ENCODE measurements at regions not wholly inside any gene's neighbourhood (a gene's known extent, or its start where the extent isn't known, plus 50 kb on each side); places are given as distances from the start of the nearest gene placed in this dataset.
"Not testable (repeated sequence)": the region's sequence is repeated elsewhere in the genome, so short reads cannot be mapped to it uniquely, and the experiment has no call there.

DNA sequence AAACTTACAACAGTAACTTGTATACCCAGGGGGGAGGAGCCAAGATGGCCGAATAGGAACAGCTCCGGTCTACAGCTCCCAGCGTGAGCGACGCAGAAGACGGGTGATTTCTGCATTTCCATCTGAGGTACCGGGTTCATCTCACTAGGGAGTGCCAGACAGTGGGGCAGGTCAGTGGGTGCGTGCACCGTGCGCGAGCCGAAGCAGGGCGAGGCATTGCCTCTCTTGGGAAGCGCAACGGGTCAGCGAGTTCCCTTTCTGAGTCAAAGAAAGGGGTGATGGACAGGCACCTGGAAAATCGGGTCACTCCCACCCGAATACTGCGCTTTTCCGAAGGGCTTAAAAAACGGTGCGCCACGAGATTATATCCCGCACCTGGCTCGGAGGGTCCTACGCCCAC, 278.8 kb downstream of the FAM47B start:
- intact Hi-C loops (cut with DNase I; ENCODE audit: low total_unique reads); H3K9me3 ChIP-seq; H3K36me3 ChIP-seq; H3K27ac ChIP-seq; H3K27me3 ChIP-seq; DNase-seq; H3K4me1 ChIP-seq; H3K4me3 ChIP-seq: not testable (repeated sequence)
- 75 to 92% (median 91%) methylated on average over 25 to 26 of the region's 26 CpGs for WGBS, 5 donors

DNA sequence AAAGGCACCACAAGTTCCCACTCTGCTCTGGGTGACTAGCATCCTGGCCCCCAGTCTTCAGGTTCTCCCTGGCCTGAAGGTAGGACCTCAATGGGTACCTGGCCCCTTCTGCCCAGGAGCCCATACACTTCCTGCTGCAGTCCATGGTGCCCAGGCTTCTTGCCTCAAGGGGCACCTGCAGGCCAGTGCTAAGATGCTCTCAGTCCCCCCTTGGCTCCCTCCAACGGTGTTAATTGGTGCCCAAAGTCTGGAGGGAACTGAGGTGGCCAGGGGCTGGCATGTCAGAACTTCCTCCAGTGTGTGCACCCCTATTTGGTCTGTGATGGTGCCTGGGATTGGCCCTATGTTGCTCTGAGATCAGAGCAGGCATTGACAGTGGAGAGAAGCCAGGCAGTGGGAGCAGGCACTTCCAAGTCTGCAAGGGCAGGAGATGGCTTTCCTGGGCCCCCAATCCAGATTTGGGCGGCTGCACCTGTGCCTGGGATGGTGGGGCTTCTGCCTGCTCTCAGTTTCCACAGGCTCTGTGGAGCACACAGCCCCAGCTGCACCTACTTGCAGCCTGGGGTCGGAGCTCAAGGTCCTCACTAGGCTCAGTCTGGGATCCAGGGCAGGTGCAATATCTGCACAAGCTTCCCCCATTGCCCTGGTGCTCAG, 301.6 kb downstream of the FAM47B start:
- Histone ChIP-seq H3K27me3 (no peaks in the 10 kb centered on the region), H3K9me3 (no peaks in the 10 kb centered on the region), H3K36me3 (no peaks in the 10 kb centered on the region), H3K27ac (no peak overlapping the region), H3K4me1 (no peaks in the 10 kb centered on the region), H3K4me3 (no peak overlapping the region)
- TF ChIP-seq POLR2AphosphoS5 (IDR thresholded peaks at IDR 0.05) (no peak), POLR2A (IDR thresholded peaks at IDR 0.05) (no peak)
- intact Hi-C loops (cut with DNase I; ENCODE audit: low total_unique reads): no loop called here
- no peak for DNase-seq
- 32 to 77% (median 55%) methylated on average over 3 of the region's 3 CpGs; no CpG with 5 or more reads in 1 of the 5 donors for WGBS, 5 donors

GRCh38 chrX:35244796-35245508, 302.4 kb downstream of the FAM47B start:
- no peaks in the 10 kb centered on the region for H3K27me3 ChIP-seq
- no peak overlapping the region for H3K4me3 ChIP-seq
- H3K36me3 ChIP-seq: no peaks in the 10 kb centered on the region
- no peaks in the 10 kb centered on the region for H3K4me1 ChIP-seq
- intact Hi-C loops (cut with DNase I; ENCODE audit: low total_unique reads): no loop called here
- H3K27ac ChIP-seq: no peak overlapping the region
- 63 to 87% (median 78%) methylated on average over 7 to 11 of the region's 11 CpGs for WGBS, 5 donors
- DNase-seq: no peak
- H3K9me3 ChIP-seq: no peaks in the 10 kb centered on the region
- TF ChIP-seq EP300 (IDR thresholded peaks at IDR 0.05) (no peak), POLR2AphosphoS5 (IDR thresholded peaks at IDR 0.05) (no peak), CTCF (IDR thresholded peaks at IDR 0.05) (no peak), POLR2A (IDR thresholded peaks at IDR 0.05) (no peak)

GRCh38 chrX:35251226-35251625, 308.6 kb downstream of the FAM47B start:
- H3K9me3 ChIP-seq: no peaks in the 10 kb centered on the region
- intact Hi-C loops (cut with DNase I; ENCODE audit: low total_unique reads): no loop called here
- WGBS, 5 donors: 31 to 50% (median 35%) methylated on average over 1 of the region's 1 CpG; no CpG with 5 or more reads in 2 of the 5 donors

DNA sequence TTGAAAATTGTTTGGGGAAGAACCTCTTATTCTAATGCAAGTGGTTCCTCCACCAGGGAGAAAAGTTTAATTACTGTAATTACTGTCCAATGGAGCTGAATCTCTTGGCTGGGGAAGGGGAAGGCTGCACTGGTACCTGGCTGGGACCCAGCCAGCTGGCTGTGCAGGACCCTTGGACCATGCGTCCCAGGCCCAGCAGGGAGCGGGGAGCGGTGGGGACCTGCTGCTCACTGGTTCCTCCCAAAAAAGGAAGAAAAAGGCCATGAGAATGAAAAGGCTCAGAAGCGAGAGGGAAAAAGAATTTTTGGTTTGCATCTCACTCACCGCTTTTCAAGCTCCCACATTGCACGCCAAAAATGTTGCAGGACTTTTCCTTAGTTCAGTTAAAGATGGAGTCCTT, 333.5 kb downstream of the FAM47B start:
- H3K9me3 ChIP-seq: no peaks in the 10 kb centered on the region
- no peaks in the 10 kb centered on the region for H3K36me3 ChIP-seq
- WGBS, 5 donors: 70 to 98% (median 92%) methylated on average over 5 to 6 of the region's 6 CpGs
- TF ChIP-seq EP300 (IDR thresholded peaks at IDR 0.05) (no peak), CTCF (IDR thresholded peaks at IDR 0.05) (no peak), POLR2A (IDR thresholded peaks at IDR 0.05) (no peak), POLR2AphosphoS5 (IDR thresholded peaks at IDR 0.05) (no peak)
- intact Hi-C loops (cut with DNase I; ENCODE audit: low total_unique reads): no loop called here
- H3K4me3 ChIP-seq: no peak overlapping the region
- H3K4me1 ChIP-seq: no peaks in the 10 kb centered on the region
- H3K27me3 ChIP-seq: no peaks in the 10 kb centered on the region
- no peak for DNase-seq
- H3K27ac ChIP-seq: no peak overlapping the region

More at GRCh38 chrX:35251226-35251625, 308.6 kb downstream of the FAM47B start:
- no peak for DNase-seq
- no peaks in the 10 kb centered on the region for H3K4me1 ChIP-seq
- no peak overlapping the region for H3K27ac ChIP-seq
- no peak for TF ChIP-seq EP300 (IDR thresholded peaks at IDR 0.05)
- no peak for TF ChIP-seq CTCF (IDR thresholded peaks at IDR 0.05)
- no peak for TF ChIP-seq POLR2A (IDR thresholded peaks at IDR 0.05)
- no peak for TF ChIP-seq POLR2AphosphoS5 (IDR thresholded peaks at IDR 0.05)
- H3K4me3 ChIP-seq: no peak overlapping the region
- no peaks in the 10 kb centered on the region for H3K36me3 ChIP-seq
- no peaks in the 10 kb centered on the region for H3K27me3 ChIP-seq
